A673 (cell line): ENCODE measurements at regions not wholly inside any gene's neighbourhood (a gene's known extent, or its start where the extent isn't known, plus 50 kb on each side); places are given as distances from the start of the nearest gene placed in this dataset.

Source experiments
- CTCF ChIP-seq: fragments of 300-800, 200-600 bp; sonication (generic); conservative IDR thresholded peaks from 2 replicates; pipeline ENCODE4 v1.5.1; 2017; ENCODE audit warnings: low read depth, mild to moderate bottlenecking, antibody characterized with exemption, low read length, moderate library complexity, mixed read lengths
- EZH2 ChIP-seq: fragments of 200-600 bp; sonication (generic); IDR thresholded peaks from 2 replicates; pipeline ENCODE4 v1.6.1; 2017; ENCODE audit warnings: borderline replicate concordance, low read depth, mild to moderate bottlenecking, mixed read lengths, antibody characterized with exemption, low read length; ENCODE audit not compliant: poor library complexity, severe bottlenecking

GRCh38 chr3:63047068-63047467 is 171.9 kb upstream of the CADPS start:
- no peak for TF ChIP-seq CTCF
- TF ChIP-seq EZH2, result no peak
